K562 (cell line): ENCODE measurements at regions not wholly inside any gene's neighbourhood (a gene's known extent, or its start where the extent isn't known, plus 50 kb on each side); places are given as distances from the start of the nearest gene placed in this dataset.

Source experiments
- ATAC-seq: fragments of 200-7000 bp; cut with Tn5 transposase; 3 replicates; pipeline ENCODE4 v1.9.1; 2020; ENCODE audit warnings: moderate library complexity
- BruUV-seq: library from RNA; stranded (reverse); fragments of 400-500 nt; replicated peaks from 2 replicates; lab custom pipeline; 2021; lab: Mats Ljungman, UMichigan
- CTCF ChIA-PET: fragments of 300-600 bp; formaldehyde crosslinking; extraction: SDS; loops from one replicate; lab custom pipeline; 2021; ENCODE audit warnings: low intra/inter-chr PET ratio; lab: Yijun Ruan, JAX
- POLR2A ChIA-PET: fragments of 300-600, 350-650 bp; sonication (Branson Sonifier 250); formaldehyde crosslinking; extraction: SDS; loops from one replicate; lab custom pipeline; 2021; ENCODE audit warnings: antibody characterized with exemption, inconsistent platforms; lab: Yijun Ruan, JAX
- DNase-seq, 4 experiments: peaks; one replicate each; pipeline versions ENCODE4 v3.0.0 to v3.0.0-alpha.2; 2011 to 2018; ENCODE audit warnings: low spot score in 3 of 4, mixed read lengths in 3 of 4; ENCODE audit errors: extremely low read depth in 1 of 4
- FAIRE-seq: peaks from 2 replicates; lab custom pipeline; 2011; peaks lifted over from hg19 to GRCh38; lab: Jason Lieb, UNC
- H2AFZ ChIP-seq: 2 replicates; pipeline ENCODE4 v1.6.0; 2011; ENCODE audit warnings: low read depth, low read length, control low read depth, inconsistent platforms
- H3K27ac ChIP-seq: fragments of 200-600 bp; 3 replicates; pipeline ENCODE4 v1.8.0; 2011; ENCODE audit warnings: low read depth, mild to moderate bottlenecking, control low read depth, inconsistent platforms, low read length, moderate library complexity, mixed read lengths; ENCODE audit errors: extremely low read depth
- H3K27me3 ChIP-seq, 2 experiments: fragments of 300-600 bp in 1 of 2; 2 replicates in 1 of 2; 3 replicates in 1 of 2; pipeline versions ENCODE4 v1.6.0 to v1.8.0; 2011; ENCODE audit warnings: inconsistent platforms in 2 of 2, low read length in 2 of 2, mild to moderate bottlenecking in 1 of 2, mixed read lengths in 1 of 2, moderate library complexity in 1 of 2; ENCODE audit not compliant: control insufficient read depth in 2 of 2, insufficient read depth in 2 of 2
- H3K36me3 ChIP-seq: fragments of 300-600 bp; 3 replicates; pipeline ENCODE4 v1.8.0; 2011; ENCODE audit warnings: mild to moderate bottlenecking, low read length, inconsistent platforms; ENCODE audit not compliant: control insufficient read depth, insufficient read depth
- H3K4me1 ChIP-seq, 2 experiments: fragments of 200-600 bp in 1 of 2; replicated peaks in 1 of 2; 2 replicates in 1 of 2; 3 replicates in 1 of 2; pipeline versions ENCODE4 v1.5.1 to v1.8.0; 2011; ENCODE audit warnings: inconsistent platforms in 2 of 2, low read length in 2 of 2, mild to moderate bottlenecking in 1 of 2, mixed read lengths in 1 of 2, moderate library complexity in 1 of 2; ENCODE audit not compliant: control insufficient read depth in 2 of 2, insufficient read depth in 2 of 2
- H3K4me2 ChIP-seq: 2 replicates; pipeline ENCODE4 v1.6.1; 2011; ENCODE audit warnings: low read length, control low read depth, inconsistent platforms, mixed read lengths; ENCODE audit not compliant: insufficient read depth
- H3K4me3 ChIP-seq: fragments of 200-600 bp; sonication (generic), shearing (Covaris generic); 2 replicates; pipeline ENCODE4 v1.5.1; 2016; ENCODE audit warnings: control low read depth, inconsistent platforms
- H3K79me2 ChIP-seq: fragments of 200-600 bp; 3 replicates; pipeline ENCODE4 v1.8.0; 2011; ENCODE audit warnings: low read length, inconsistent platforms; ENCODE audit not compliant: control insufficient read depth, insufficient read depth
- H3K9ac ChIP-seq, 2 experiments: 2 replicates each; pipeline versions ENCODE4 v1.6.0 to v1.6.1; 2011; ENCODE audit warnings: low read depth in 2 of 2, low read length in 2 of 2, control low read depth in 1 of 2, inconsistent platforms in 1 of 2, mild to moderate bottlenecking in 1 of 2, mixed read lengths in 1 of 2; ENCODE audit not compliant: insufficient read depth in 1 of 2
- H3K9me1 ChIP-seq: one replicate; pipeline ENCODE4 v1.6.0; 2011; ENCODE audit warnings: inconsistent platforms, mild to moderate bottlenecking, low read length, moderate library complexity; ENCODE audit not compliant: control insufficient read depth, insufficient read depth
- H3K9me3 ChIP-seq: replicated peaks from 2 replicates; pipeline ENCODE4 v1.5.1; 2011; ENCODE audit warnings: low read depth, low read length, inconsistent platforms; ENCODE audit not compliant: control insufficient read depth, insufficient read depth
- H4K20me1 ChIP-seq: replicated peaks from 2 replicates; pipeline ENCODE4 v1.6.1; 2011; ENCODE audit warnings: low read length, inconsistent platforms, mixed read lengths; ENCODE audit not compliant: control insufficient read depth, insufficient read depth
- ATF3 ChIP-seq, 2 experiments: fragments of 450-650 bp in 1 of 2; sonication (generic) in 1 of 2; formaldehyde crosslinking in 1 of 2; IDR thresholded peaks in 1 of 2; conservative IDR thresholded peaks in 1 of 2; 2 replicates each; pipeline versions ENCODE4 v1.6.1 to v1.8.1; 2016 to 2023; ENCODE audit warnings: mild to moderate bottlenecking in 2 of 2, moderate library complexity in 2 of 2, inconsistent platforms in 1 of 2, missing genetic modification reagents in 1 of 2
- BHLHE40 ChIP-seq: IDR thresholded peaks from 2 replicates; pipeline ENCODE4 v1.6.1; 2011; ENCODE audit warnings: low read length, improper control_type of control experiment
- CEBPB ChIP-seq: fragments of 450-650 bp; IDR thresholded peaks from 2 replicates; pipeline ENCODE4 v1.6.1; 2016; ENCODE audit warnings: missing genetic modification characterization, missing compliant biosample characterization
- FIP1L1 ChIP-seq: fragments of 200-400 bp; formaldehyde crosslinking; IDR thresholded peaks from 2 replicates; pipeline ENCODE4 v1.6.1; 2018; ENCODE audit warnings: mild to moderate bottlenecking, low read depth, low read length; ENCODE audit not compliant: poor library complexity, severe bottlenecking
- FOXA1 ChIP-seq: fragments of 450-650 bp; IDR thresholded peaks from 2 replicates; pipeline ENCODE4 v1.6.1; 2016; ENCODE audit warnings: mild to moderate bottlenecking, borderline replicate concordance
- GTF2E2 ChIP-seq: fragments of 200-800 bp; sonication (Bioruptor generic); IDR thresholded peaks from 2 replicates; pipeline ENCODE4 v1.6.1; 2016; ENCODE audit warnings: missing genetic modification characterization, missing compliant biosample characterization
- STAG1 ChIP-seq: sonication (generic); formaldehyde crosslinking; IDR thresholded peaks from 2 replicates; pipeline ENCODE4 v1.5.0; 2020; ENCODE audit warnings: missing genetic modification reagents, borderline replicate concordance
- TARDBP ChIP-seq: fragments of 450-650 bp; IDR thresholded peaks from 2 replicates; pipeline ENCODE4 v1.6.1; 2016
- ZNF282 ChIP-seq: sonication (generic); formaldehyde crosslinking; IDR thresholded peaks from 2 replicates; pipeline ENCODE4 v1.8.1; 2023; ENCODE audit warnings: missing genetic modification reagents
- ZNF77 ChIP-seq: fragments of 250-450 bp; sonication (Bioruptor Pico); IDR thresholded peaks from 2 replicates; pipeline ENCODE4 v1.5.0; 2020
- WGBS: fragments of 100-300 bp; shearing (Covaris generic); methylation state at CpG from one replicate; pipeline ENCODE4 v1.1.6; 2016; ENCODE audit warnings: low coverage, mixed read lengths; ENCODE audit not compliant: insufficient coverage; ENCODE audit errors: missing lambda C conversion rate; 5-methylcytosine and 5-hydroxymethylcytosine counted together
- in situ Hi-C: fragments of 300-500 bp; cut with MboI; formaldehyde crosslinking; loops from 4 replicates; pipeline ENCODE4 v1.15.0; 2018; ENCODE audit warnings: inconsistent platforms, mixed read lengths
- intact Hi-C: fragments of 100-400 bp; cut with micrococcal nuclease; formaldehyde crosslinking; loops from 2 replicates; pipeline ENCODE4 v1.14.2; 2022
- TF ChIP-seq, protein P1 (sequence below), 2 experiments: IDR thresholded peaks; 2 replicates each; pipeline ENCODE4 v1.6.1; 2011; ENCODE audit warnings: borderline replicate concordance in 1 of 2, control low read depth in 1 of 2, low read depth in 1 of 2, low read length in 1 of 2, mild to moderate bottlenecking in 1 of 2, mixed read lengths in 1 of 2, moderate library complexity in 1 of 2; ENCODE audit not compliant: insufficient read depth in 1 of 2, insufficient read length in 1 of 2, poor library complexity in 1 of 2, severe bottlenecking in 1 of 2; ENCODE audit errors: extremely low read depth in 1 of 2

GRCh38 chr20:53738039-53738944 is 144.7 kb upstream of the ZNF217 start:
- H3K9me1 ChIP-seq = no peaks in the 10 kb centered on the region
- WGBS = 6% methylated on average over 26 of the region's 26 CpGs
- no peaks in the 10 kb centered on the region for H3K36me3 ChIP-seq
- peak overlapping the region; percentile 96 for H2AFZ ChIP-seq
- intact Hi-C loops = loop anchor here (5.0 to 10.0 kb wide), 4 partner anchors 96 to 161 kb away; no protein-coding TSS in a partner anchor
- H4K20me1 ChIP-seq = no peaks in the 10 kb centered on the region
- 0 out of 2 replicates have a peak overlapping the region, but pooled peaks have one; percentile 1 for H3K4me3 ChIP-seq
- no peaks in the 10 kb centered on the region for H3K9me3 ChIP-seq
- peak overlapping the region; percentile 81 to 84 for H3K9ac ChIP-seq
- in situ Hi-C loops = no loop called here
- ATAC-seq = peak; percentile 73
- H3K27ac ChIP-seq = peak overlapping the region; percentile 83
- FAIRE-seq = peak; percentile 78
- H3K4me1 ChIP-seq = peaks cover 7 to 40% of the 10 kb centered on the region in 2 experiments
- H3K4me2 ChIP-seq = peak overlapping the region; percentile 81
- H3K79me2 ChIP-seq = no peaks in the 10 kb centered on the region
- H3K27me3 ChIP-seq = no peaks in the 10 kb centered on the region
- DNase-seq = peak; percentile 35 to 86 (median 56)
- ChIA-PET POLR2A (interaction anchor here (0.6 to 2.1 kb wide), 14 partner anchors 9 to 174 kb away, joined by 3 to 7 read pairs (median 3); partner anchors contain the start of gene ZNF217), CTCF (no interaction called here)
- BruUV-seq = TSS peak; percentile 65
- TF ChIP-seq FOXA1 (no peak), TARDBP (no peak), ATF3 (IDR thresholded peaks at IDR 0.05) (no peak), ATF3 (CRISPR knock-in tag; conservative IDR thresholded peaks at IDR 0.05) (no peak), BHLHE40 (no peak), STAG1 (CRISPR knock-in tag) (no peak), GTF2E2 (tag) (peak; percentile 57; the same call in 1 of the 2 replicates), CEBPB (tag) (peak; percentile 20; the same call in 1 of the 2 replicates), FIP1L1 (no peak), ZNF282 (no peak), ZNF77 (CRISPR knock-in tag) (no peak)
- TF ChIP-seq, protein P1, sequence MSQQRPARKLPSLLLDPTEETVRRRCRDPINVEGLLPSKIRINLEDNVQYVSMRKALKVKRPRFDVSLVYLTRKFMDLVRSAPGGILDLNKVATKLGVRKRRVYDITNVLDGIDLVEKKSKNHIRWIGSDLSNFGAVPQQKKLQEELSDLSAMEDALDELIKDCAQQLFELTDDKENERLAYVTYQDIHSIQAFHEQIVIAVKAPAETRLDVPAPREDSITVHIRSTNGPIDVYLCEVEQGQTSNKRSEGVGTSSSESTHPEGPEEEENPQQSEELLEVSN (IDR thresholded peaks at IDR 0.05; ENCODE audit: borderline replicate concordance in 1 of 2, extremely low read depth in 1 of 2, insufficient read depth in 1 of 2, insufficient read length in 1 of 2, low read depth in 1 of 2, low read length in 1 of 2, poor library complexity in 1 of 2, severe bottlenecking in 1 of 2) = peak in 1 of 2 experiments; percentile 58
